ENCODE measurements at regions not wholly inside any gene's neighbourhood (a gene's known extent, or its start where the extent isn't known, plus 50 kb on each side); places are given as distances from the start of the nearest gene placed in this dataset.
A peak's percentile ranks its signal among the peaks of the same experiment; 100 is the strongest.
"Not testable (repeated sequence)": the region's sequence is repeated elsewhere in the genome, so short reads cannot be mapped to it uniquely, and the experiment has no call there.

- no peak for FAIRE-seq
Observed at GRCh38 chr13:61994174-61994573, 578.5 kb upstream of the PCDH20 start.

DNA sequence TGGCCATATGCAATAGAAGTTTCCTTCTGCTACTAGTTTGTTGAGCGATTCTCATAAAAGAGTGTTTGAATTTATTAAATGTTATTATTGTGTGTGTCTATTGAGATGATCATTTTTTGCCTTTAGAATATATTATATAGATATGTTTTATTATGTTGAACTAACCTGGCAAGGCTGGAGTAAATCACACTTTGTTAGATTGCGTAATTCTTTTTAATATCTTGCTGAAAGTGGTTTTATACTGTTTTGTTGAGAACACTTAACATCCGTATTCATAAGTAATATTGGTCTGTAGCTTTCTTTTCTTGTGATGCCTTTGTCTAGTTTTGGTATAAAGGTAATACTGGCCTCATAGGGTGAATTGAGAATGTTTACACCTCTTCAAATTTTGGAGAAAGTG lies 574.3 kb upstream of the PCDH20 start:
- FAIRE-seq, result no peak

DNA sequence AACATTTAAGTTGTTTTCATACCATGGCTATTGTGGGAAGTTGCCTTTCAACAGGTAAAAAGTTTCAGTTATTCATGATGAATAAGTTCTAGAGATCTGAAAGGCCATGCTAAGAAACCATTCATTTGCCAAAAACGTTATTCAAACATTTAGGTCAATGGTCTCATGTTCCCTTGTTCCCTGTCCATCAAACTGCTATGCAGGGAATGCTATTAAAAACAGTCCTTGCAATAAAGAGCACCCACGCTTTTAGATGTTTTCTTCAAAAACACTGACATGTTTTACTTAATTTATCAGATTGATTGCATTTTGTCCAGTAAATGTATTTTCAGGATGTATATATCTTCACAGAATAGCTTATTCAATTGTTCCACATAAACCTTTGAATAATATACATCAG lies 573.2 kb upstream of the PCDH20 start:
- no peak for FAIRE-seq

DNA sequence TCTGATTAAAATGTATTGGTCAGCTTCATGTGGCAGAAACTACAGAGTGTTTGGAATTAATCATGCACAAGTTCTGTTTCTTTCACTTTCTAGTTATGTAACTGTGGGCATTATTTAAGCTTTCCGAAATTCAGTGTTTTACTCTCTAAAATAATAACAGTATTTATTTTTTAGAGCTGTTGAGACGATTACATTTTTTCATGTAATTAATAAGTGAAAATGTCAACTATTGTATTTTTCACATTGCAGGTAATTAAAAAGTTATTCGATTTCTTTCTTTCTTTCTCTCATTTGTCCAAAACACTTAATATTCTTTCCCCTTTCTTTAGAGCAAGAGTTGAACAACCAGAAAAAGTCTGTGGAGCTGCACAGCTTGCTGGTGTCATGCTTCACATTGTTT lies 559.4 kb upstream of the PCDH20 start:
- FAIRE-seq, result no peak

DNA sequence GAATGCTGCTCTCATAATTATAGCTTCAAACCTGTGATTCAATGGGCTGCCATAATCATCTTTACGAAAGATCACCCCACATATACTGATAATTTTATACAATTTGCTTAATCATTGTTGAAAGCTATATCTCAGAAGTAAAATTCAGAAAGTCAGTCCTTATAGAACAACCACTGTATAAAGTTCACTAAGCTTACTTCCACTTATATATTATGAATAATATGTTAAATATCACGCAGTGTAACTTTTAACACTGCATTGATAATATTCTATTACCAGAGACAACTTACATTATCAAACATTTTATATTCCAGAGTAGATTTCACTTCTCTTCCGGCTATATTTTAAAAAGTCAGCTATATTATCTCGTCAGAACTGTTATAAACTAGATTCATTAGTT lies 550.1 kb upstream of the PCDH20 start:
- FAIRE-seq, result no peak

DNA sequence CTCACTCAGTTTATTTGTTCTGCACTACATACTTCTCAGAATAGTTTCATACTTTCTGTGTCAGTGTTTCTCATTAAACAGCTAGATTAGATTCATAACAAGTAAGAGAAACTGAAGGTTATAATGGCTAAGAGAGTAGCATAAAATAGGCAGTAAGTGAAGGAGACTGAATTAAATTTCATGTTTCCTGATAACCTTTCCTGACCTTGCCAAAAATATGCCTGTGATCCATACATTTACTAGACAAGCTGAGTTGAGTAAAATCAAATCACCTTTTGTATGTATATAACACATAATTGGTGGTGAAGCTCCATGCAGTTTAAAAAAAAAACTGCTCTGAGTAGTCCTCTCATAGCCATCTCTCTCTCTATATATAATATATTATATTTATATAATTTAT lies 545.3 kb upstream of the PCDH20 start:
- FAIRE-seq, result no peak

- no peak for FAIRE-seq
Observed at GRCh38 chr13:61954092-61954491, 538.4 kb upstream of the PCDH20 start.

DNA sequence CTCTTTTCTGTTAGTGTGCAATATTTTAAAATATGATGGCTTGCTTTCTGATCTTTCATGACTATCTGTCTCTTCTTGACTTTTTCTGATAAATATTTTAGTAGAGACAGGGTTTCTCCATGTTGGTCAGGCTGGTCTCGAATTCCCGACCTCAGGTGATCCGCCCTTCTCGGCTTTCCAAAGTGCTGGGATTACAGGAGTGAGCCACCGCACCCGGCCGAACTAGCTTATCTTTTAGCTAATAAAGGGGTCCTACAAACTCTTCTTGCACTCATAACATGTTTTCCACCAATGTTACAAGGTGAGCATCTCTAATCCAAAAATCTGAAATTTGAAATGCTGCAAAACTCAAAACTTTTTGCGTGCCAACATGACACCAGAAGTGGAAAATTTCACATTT lies 535.2 kb upstream of the PCDH20 start:
- FAIRE-seq, result no peak

DNA sequence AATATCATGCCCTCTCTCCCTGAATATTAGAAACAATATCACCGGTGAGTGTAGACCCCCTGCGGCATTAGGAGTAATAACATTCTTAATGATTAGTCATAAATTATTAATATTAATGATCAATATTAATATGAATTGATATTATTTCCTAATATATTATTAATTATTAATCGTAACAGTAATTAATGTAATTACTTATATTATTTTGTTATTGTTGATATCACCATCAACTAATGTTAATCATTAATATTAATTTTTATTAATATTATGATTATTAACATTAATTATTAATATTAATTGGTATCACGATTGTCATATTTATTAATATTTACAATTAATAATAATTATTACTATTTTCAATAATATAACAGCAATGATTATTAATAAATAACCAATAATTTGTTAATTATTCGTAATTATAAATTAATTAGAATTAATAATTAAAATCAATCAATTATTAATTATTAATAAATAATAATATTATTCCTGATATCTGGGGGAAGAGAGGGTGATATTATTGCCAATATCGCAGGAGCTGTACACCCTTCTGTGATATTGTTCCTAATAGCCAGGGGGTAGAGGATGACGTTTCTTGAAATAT lies 528.8 kb upstream of the PCDH20 start:
- FAIRE-seq, result peak; percentile 97

GRCh38 chr13:61935710-61936109 lies 520.1 kb upstream of the PCDH20 start:
- no peak for FAIRE-seq

GRCh38 chr13:61927648-61928047 lies 512.0 kb upstream of the PCDH20 start:
- no peak for FAIRE-seq

GRCh38 chr13:61918841-61919240 lies 503.2 kb upstream of the PCDH20 start:
- FAIRE-seq, result no peak

GRCh38 chr13:61916483-61916882 lies 500.8 kb upstream of the PCDH20 start:
- FAIRE-seq, result peak; percentile 55

DNA sequence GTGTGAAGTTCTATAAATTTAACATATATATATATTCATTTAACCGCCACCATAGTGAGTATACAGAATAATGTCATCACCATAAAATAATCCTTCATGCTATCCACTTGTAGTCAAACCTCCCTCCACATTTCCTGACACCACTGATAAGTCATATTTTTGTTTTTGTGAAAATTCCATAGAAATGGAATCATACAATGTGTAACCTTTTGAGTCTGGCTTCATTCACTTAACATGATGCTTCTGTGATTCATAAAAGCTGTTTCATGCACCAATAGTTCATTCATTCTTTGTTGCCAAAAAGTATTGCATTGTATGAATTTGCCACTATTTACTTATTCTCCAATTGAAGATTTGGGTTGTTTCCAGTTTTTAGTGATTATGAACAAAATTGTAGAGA lies 497.5 kb upstream of the PCDH20 start:
- FAIRE-seq, result no peak

DNA sequence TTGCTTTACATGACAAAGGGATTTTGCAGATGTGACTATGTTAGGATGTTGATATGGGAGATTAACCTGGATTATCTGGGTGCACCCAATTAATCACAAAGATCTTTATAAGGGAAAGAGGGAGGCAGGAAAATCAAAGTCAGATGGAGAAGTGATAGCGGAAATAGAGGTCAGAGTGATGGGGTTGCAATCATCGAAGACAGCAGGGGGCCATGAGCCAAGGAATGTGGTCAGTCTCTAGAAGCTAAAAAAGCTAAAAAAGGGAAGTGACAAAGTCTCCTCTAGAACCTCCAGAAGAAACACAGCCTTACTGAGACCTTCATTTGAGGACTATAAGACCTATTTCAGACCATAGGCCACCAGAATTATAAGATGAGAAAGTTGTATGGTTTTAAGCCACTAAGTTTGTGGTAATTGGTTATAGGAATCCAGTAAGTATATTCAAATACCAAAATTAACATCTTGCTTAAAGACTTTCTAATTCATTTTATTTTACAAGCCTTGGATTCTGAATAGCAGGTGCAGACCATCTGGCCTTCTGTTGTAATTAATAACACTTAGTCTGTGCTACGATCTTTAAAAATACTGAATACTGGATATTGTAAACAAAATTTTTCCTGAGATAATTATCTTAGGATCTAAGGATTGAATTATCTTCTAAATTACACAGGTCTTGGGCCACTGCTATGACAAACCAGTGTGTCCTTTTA lies 493.4 kb upstream of the PCDH20 start:
- FAIRE-seq, result no peak

DNA sequence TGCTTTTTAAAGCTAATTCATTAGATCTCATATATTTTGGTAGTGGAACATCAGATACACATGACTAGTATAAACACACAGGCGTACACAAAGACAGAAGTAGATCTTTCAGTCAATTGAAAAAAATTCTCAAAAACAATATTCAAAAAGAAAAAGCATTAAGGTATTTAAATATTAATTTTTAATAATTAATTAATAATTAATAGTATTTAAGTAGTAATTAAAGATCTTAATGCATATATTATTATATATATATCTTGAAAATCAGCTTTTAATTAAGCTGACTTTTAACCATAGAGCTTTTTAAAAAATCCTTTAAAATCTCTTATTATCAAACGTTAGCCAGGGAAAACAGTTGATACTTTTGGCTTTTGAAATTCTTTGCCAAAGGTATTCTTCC lies 489.4 kb upstream of the PCDH20 start:
- no peak for FAIRE-seq

DNA sequence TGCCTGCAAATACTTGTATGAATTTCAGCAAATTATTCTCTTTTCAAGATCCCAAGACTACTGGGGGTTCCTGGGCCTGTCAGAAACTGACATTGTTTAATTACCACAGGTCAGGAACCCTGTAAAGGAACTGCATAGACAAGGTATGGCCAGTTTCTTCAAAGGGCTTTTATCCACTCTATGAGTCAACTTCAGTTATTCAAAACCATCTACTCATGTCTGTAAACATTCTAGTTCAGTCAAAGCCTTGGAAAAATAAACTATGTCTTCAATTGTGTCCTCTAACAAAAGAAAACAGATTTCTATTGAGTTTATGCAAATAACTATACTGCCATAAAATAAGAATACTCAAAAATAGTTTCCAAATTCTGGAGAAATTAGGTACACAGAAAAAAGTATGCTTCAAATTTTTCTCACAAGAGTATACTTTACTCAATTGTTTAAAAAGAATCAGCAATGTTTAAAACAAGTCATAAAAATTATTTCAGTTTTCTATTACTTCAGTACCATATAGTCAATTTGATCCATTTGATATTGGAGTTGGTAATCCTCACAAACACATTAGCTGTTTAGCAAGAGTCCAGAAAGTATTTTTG lies 486.4 kb upstream of the PCDH20 start:
- FAIRE-seq, result no peak

DNA sequence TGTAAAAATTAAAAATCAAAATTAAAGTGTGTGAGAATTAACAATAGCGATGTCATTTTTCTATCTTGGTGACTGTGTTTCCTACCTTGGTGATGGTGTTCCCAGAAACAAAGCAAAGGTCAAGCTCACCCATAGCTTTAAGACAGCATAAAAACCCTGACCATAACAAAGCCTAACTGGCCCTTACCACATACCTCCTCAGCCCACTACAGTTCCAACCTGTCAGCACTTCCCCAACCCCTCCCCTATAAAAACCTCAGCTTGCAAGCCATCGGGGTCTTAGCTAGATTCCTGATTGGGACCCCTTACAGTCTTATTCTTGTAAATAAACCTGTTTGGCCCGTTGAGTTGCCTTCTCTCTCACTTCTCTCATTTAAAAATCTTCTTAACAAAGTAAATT lies 484.4 kb upstream of the PCDH20 start:
- FAIRE-seq, result no peak

DNA sequence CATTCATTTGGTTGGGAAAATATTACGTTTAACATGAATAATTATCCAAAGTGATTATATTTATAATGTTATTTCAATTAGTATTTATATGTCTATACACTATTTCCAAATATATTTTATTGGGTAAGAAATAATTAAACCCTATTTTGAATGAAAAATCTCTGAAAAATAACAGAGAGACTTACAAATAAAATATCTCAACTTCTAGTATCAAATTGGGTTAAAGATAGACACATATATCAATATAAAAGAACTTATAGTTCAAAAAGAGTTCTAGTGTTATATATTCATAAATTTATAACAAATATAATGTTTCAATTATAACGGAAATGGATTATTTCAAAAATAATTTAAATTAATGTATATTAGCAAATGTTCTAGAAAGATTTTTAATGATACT lies 482.6 kb upstream of the PCDH20 start:
- FAIRE-seq, result no peak

- no peak for FAIRE-seq
Observed at GRCh38 chr13:61891401-61891800, 475.8 kb upstream of the PCDH20 start.

DNA sequence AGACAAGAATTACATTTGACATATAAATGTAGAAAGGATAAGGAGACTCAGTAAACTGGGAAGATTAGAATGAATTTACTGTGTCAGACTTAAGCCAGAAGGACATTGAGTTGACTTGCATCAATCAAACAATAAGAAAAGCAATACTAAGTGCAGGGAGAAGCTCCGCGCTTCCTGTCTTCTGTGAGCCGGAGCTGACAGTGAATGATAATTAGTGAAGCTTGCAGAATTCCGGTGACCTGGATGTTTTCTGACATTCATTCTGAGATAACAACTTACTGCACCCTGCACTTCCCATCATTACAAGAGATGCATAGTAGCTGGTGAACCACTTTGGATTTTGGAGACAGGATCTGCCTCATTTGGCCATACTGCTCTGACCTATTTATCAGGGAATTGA lies 469.2 kb upstream of the PCDH20 start:
- no peak for FAIRE-seq

- no peak for FAIRE-seq
Observed at GRCh38 chr13:61880578-61881283, 465.1 kb upstream of the PCDH20 start.

- not testable (repeated sequence) for FAIRE-seq
Observed at GRCh38 chr13:61878565-61878964, 462.9 kb upstream of the PCDH20 start.

Measured in colon (tissue), 2 donors.